HepG2 (cell line): ENCODE measurements at regions not wholly inside any gene's neighbourhood (a gene's known extent, or its start where the extent isn't known, plus 50 kb on each side); places are given as distances from the start of the nearest gene placed in this dataset.

Experiments used
- ATAC-seq: fragments of 200-7000 bp; cut with Tn5 transposase; 3 replicates; pipeline ENCODE4 v1.9.1; 2020; ENCODE audit warnings: mild to moderate bottlenecking, moderate library complexity
- BruUV-seq: library from RNA; stranded (reverse); fragments of 400-500 nt; replicated peaks from 2 replicates; lab custom pipeline; 2021; lab: Mats Ljungman, UMichigan
- CTCF ChIA-PET: fragments of 300-600 bp; formaldehyde crosslinking; extraction: SDS; loops from one replicate; lab custom pipeline; 2021; ENCODE audit warnings: low total read pairs, inconsistent platforms, low intra/inter-chr PET ratio; lab: Yijun Ruan, JAX
- POLR2A ChIA-PET: fragments of 350-600 bp; sonication (Branson Sonifier 250); formaldehyde crosslinking; loops from one replicate; lab custom pipeline; 2020; ENCODE audit warnings: antibody characterized with exemption, inconsistent platforms; lab: Yijun Ruan, JAX
- DNase-seq: peaks from one replicate; pipeline ENCODE4 v3.0.0-alpha.2; 2015; ENCODE audit warnings: low spot score
- FAIRE-seq: peaks from 3 replicates; lab custom pipeline; 2011; peaks lifted over from hg19 to GRCh38; lab: Jason Lieb, UNC
- H2AFZ ChIP-seq: one replicate; pipeline ENCODE4 v1.6.1; 2011; ENCODE audit warnings: low read length, inconsistent platforms
- H3K27ac ChIP-seq: fragments of 300-600 bp; 3 replicates; pipeline ENCODE4 v1.8.0; 2011; ENCODE audit warnings: mixed run types, mild to moderate bottlenecking, mixed read lengths, low read length, inconsistent platforms; ENCODE audit not compliant: insufficient read depth; ENCODE audit errors: extremely low read length
- H3K27me3 ChIP-seq, 2 experiments: fragments of 200-600 bp in 1 of 2; 2 replicates in 1 of 2; 3 replicates in 1 of 2; pipeline versions ENCODE4 v1.6.0 to v1.8.0; 2011; ENCODE audit warnings: low read length in 2 of 2, mild to moderate bottlenecking in 2 of 2, moderate library complexity in 2 of 2, inconsistent platforms in 1 of 2; ENCODE audit not compliant: insufficient read depth in 2 of 2, control insufficient read depth in 1 of 2
- H3K36me3 ChIP-seq, 2 experiments: fragments of 200-600 bp in 1 of 2; replicated peaks in 1 of 2; 2 replicates in 1 of 2; 3 replicates in 1 of 2; pipeline versions ENCODE4 v1.5.1 to v1.8.0; 2011; ENCODE audit warnings: low read length in 2 of 2, inconsistent platforms in 1 of 2; ENCODE audit not compliant: insufficient read depth in 2 of 2, control insufficient read depth in 1 of 2
- H3K4me1 ChIP-seq: 2 replicates; pipeline ENCODE4 v1.5.1; 2012; ENCODE audit warnings: low read length, inconsistent platforms; ENCODE audit not compliant: insufficient read depth
- H3K4me2 ChIP-seq: 2 replicates; pipeline ENCODE4 v1.6.0; 2011; ENCODE audit warnings: low read depth, low read length, inconsistent platforms
- H3K4me3 ChIP-seq, 3 experiments: fragments of 200-600 bp in 1 of 3; sonication (generic), shearing (Covaris generic) in 1 of 3; replicated peaks in 1 of 3; 2 replicates each; pipeline ENCODE4 v1.5.1; 2011 to 2016; ENCODE audit warnings: low read length in 3 of 3, inconsistent platforms in 2 of 3, low read depth in 2 of 3, mild to moderate bottlenecking in 2 of 3, control low read depth in 1 of 3, mixed read lengths in 1 of 3; ENCODE audit not compliant: insufficient read depth in 1 of 3
- H3K79me2 ChIP-seq: one replicate; pipeline ENCODE4 v1.6.1; 2011; ENCODE audit warnings: low read length, inconsistent platforms; ENCODE audit not compliant: insufficient read depth
- H3K9ac ChIP-seq: 2 replicates; pipeline ENCODE4 v1.6.0; 2011; ENCODE audit warnings: mild to moderate bottlenecking, low read depth, low read length, inconsistent platforms; ENCODE audit not compliant: insufficient read depth
- H3K9me3 ChIP-seq: 2 replicates; pipeline ENCODE4 v1.5.1; 2012; ENCODE audit warnings: mild to moderate bottlenecking, low read length
- H4K20me1 ChIP-seq: 2 replicates; pipeline ENCODE4 v1.6.0; 2011; ENCODE audit warnings: inconsistent platforms, mild to moderate bottlenecking, low read length, moderate library complexity; ENCODE audit not compliant: insufficient read depth
- CBFB ChIP-seq: sonication (generic); formaldehyde crosslinking; IDR thresholded peaks from 2 replicates; pipeline ENCODE4 v1.4.0; 2020; ENCODE audit warnings: missing genetic modification reagents
- HDAC6 ChIP-seq: fragments of 200-600 bp; sonication (generic); IDR thresholded peaks from 2 replicates; pipeline ENCODE4 v1.7.0; 2017; ENCODE audit warnings: mild to moderate bottlenecking, antibody characterized with exemption, low read length, low read depth
- HOXA7 ChIP-seq: sonication (generic); formaldehyde crosslinking; IDR thresholded peaks from 2 replicates; pipeline ENCODE4 v1.8.1; 2022; ENCODE audit warnings: mild to moderate bottlenecking, missing genetic modification reagents, moderate library complexity
- RXRB ChIP-seq: IDR thresholded peaks from 2 replicates; pipeline ENCODE4 v1.6.1; 2016; ENCODE audit warnings: borderline replicate concordance, missing genetic modification reagents, missing compliant biosample characterization
- SCMH1 ChIP-seq: sonication (generic); formaldehyde crosslinking; IDR thresholded peaks from 2 replicates; pipeline ENCODE4 v1.9.0; 2021; ENCODE audit warnings: missing genetic modification reagents, mild to moderate bottlenecking, borderline replicate concordance
- SIN3B ChIP-seq: fragments of 150-350 bp; IDR thresholded peaks from 2 replicates; pipeline ENCODE4 v1.6.1; 2014; ENCODE audit warnings: low read length
- ZNF317 ChIP-seq: sonication (generic); formaldehyde crosslinking; IDR thresholded peaks from 2 replicates; pipeline ENCODE4 v1.5.0; 2020; ENCODE audit warnings: mild to moderate bottlenecking, missing genetic modification reagents
- in situ Hi-C: cut with HindIII; loops from 2 replicates; pipeline ENCODE4 v1.10.0; 2017; ENCODE audit warnings: low pct_unique_long_range_greater_than_20kb; ENCODE audit not compliant: extremely low pct_ligation_motif_present
- intact Hi-C: fragments of 100-400 bp; cut with micrococcal nuclease; formaldehyde crosslinking; loops from one replicate; pipeline ENCODE4 v1.10.0; 2022; ENCODE audit not compliant: unreplicated experiment
- TF ChIP-seq, protein P1 (sequence below): sonication (generic); formaldehyde crosslinking; IDR thresholded peaks from 2 replicates; pipeline ENCODE4 v1.5.0; 2020; ENCODE audit warnings: missing genetic modification reagents
- TF ChIP-seq, protein P2 (sequence below): sonication (generic); formaldehyde crosslinking; IDR thresholded peaks from 2 replicates; pipeline ENCODE4 v1.5.0; 2020; ENCODE audit warnings: mild to moderate bottlenecking, missing genetic modification reagents, borderline replicate concordance

DNA sequence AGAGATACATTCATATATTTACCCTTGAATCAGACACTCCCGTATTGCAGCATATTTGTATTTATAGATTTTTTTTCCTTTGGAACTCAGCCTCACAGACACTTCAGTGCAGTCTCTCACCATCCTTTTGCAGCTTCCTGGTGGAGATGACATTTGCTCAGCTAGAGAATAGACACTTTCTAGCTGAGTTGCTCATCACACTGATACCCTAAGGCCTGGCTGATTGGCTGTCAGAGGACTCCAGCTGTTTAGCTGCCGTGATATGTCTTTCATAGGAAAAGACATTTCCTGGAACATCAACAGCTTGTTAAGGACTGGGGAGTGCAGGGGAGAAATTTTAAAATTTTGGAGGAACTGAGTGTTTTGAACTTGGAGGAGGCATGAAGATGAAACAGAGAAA, 429.6 kb downstream of the SMARCA1 start (continued):
- no peak for TF ChIP-seq HOXA7 (CRISPR knock-in tag)
- no peak for TF ChIP-seq RXRB (CRISPR knock-in tag)
- no peak for TF ChIP-seq CBFB (CRISPR knock-in tag)
- TF ChIP-seq SIN3B: no peak
- TF ChIP-seq, protein P1, sequence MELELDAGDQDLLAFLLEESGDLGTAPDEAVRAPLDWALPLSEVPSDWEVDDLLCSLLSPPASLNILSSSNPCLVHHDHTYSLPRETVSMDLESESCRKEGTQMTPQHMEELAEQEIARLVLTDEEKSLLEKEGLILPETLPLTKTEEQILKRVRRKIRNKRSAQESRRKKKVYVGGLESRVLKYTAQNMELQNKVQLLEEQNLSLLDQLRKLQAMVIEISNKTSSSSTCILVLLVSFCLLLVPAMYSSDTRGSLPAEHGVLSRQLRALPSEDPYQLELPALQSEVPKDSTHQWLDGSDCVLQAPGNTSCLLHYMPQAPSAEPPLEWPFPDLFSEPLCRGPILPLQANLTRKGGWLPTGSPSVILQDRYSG: no peak
- no peak for TF ChIP-seq SCMH1

DNA sequence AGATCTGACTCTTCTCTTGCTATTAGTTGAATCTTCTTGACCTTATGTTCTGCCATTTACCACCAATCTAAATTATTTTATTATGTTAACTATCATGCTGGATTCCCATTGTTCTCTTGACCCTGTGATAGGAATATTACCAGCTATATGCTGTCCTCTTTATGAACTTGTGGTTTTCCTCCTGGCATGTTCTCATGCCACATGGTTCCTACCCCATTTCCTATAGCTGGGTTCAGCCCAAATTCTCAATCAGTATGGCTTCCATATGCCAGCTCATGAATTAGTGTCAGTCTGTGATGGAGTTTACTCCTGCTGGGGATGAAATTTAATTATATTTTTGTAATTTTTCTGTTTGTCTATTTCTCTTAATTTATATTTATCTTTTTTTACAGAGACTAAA, 430.5 kb downstream of the SMARCA1 start:
- TF ChIP-seq HDAC6 (no peak), ZNF317 (CRISPR knock-in tag) (no peak)
- TF ChIP-seq, protein P2, sequence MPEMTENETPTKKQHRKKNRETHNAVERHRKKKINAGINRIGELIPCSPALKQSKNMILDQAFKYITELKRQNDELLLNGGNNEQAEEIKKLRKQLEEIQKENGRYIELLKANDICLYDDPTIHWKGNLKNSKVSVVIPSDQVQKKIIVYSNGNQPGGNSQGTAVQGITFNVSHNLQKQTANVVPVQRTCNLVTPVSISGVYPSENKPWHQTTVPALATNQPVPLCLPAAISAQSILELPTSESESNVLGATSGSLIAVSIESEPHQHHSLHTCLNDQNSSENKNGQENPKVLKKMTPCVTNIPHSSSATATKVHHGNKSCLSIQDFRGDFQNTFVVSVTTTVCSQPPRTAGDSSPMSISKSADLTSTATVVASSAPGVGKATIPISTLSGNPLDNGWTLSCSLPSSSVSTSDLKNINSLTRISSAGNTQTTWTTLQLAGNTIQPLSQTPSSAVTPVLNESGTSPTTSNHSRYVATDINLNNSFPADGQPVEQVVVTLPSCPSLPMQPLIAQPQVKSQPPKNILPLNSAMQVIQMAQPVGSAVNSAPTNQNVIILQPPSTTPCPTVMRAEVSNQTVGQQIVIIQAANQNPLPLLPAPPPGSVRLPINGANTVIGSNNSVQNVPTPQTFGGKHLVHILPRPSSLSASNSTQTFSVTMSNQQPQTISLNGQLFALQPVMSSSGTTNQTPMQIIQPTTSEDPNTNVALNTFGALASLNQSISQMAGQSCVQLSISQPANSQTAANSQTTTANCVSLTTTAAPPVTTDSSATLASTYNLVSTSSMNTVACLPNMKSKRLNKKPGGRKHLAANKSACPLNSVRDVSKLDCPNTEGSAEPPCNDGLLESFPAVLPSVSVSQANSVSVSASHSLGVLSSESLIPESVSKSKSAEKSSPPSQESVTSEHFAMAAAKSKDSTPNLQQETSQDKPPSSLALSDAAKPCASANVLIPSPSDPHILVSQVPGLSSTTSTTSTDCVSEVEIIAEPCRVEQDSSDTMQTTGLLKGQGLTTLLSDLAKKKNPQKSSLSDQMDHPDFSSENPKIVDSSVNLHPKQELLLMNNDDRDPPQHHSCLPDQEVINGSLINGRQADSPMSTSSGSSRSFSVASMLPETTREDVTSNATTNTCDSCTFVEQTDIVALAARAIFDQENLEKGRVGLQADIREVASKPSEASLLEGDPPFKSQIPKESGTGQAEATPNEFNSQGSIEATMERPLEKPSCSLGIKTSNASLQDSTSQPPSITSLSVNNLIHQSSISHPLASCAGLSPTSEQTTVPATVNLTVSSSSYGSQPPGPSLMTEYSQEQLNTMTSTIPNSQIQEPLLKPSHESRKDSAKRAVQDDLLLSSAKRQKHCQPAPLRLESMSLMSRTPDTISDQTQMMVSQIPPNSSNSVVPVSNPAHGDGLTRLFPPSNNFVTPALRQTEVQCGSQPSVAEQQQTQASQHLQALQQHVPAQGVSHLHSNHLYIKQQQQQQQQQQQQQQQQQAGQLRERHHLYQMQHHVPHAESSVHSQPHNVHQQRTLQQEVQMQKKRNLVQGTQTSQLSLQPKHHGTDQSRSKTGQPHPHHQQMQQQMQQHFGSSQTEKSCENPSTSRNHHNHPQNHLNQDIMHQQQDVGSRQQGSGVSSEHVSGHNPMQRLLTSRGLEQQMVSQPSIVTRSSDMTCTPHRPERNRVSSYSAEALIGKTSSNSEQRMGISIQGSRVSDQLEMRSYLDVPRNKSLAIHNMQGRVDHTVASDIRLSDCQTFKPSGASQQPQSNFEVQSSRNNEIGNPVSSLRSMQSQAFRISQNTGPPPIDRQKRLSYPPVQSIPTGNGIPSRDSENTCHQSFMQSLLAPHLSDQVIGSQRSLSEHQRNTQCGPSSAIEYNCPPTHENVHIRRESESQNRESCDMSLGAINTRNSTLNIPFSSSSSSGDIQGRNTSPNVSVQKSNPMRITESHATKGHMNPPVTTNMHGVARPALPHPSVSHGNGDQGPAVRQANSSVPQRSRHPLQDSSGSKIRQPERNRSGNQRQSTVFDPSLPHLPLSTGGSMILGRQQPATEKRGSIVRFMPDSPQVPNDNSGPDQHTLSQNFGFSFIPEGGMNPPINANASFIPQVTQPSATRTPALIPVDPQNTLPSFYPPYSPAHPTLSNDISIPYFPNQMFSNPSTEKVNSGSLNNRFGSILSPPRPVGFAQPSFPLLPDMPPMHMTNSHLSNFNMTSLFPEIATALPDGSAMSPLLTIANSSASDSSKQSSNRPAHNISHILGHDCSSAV: no peak
- in situ Hi-C loops: no loop called here
- DNase-seq: no peak
- Histone ChIP-seq H3K36me3 (no peaks in the 10 kb centered on the region), H3K4me3 (no peak overlapping the region), H3K27me3 (no peaks in the 10 kb centered on the region), H3K9me3 (no peaks in the 10 kb centered on the region), H4K20me1 (no peaks in the 10 kb centered on the region), H3K4me1 (peaks cover 48% of the 10 kb centered on the region), H3K4me2 (no peak overlapping the region), H2AFZ (no peak overlapping the region), H3K27ac (no peak overlapping the region), H3K79me2 (no peaks in the 10 kb centered on the region), H3K9ac (no peak overlapping the region)
- no TSS peak for BruUV-seq
- FAIRE-seq: no peak
- CTCF ChIA-PET: no interaction called here
- POLR2A ChIA-PET: no interaction called here
- no peak for ATAC-seq
- intact Hi-C loops: no loop called here
